Right lobe of liver (tissue), 6 donors: ENCODE measurements at regions not wholly inside any gene's neighbourhood (a gene's known extent, or its start where the extent isn't known, plus 50 kb on each side); places are given as distances from the start of the nearest gene placed in this dataset.

Source experiments
- ATAC-seq, 4 donors: fragments of 200-7000 bp; cut with Tn5 transposase; one replicate each; pipeline ENCODE4 v1.9.1; 2020; ENCODE audit warnings: mild to moderate bottlenecking in 4 of 4, moderate library complexity in 4 of 4
- DNase-seq, 3 donors: peaks; one replicate each; pipeline ENCODE4 v3.0.0-alpha.2; 2020
- H3K27ac ChIP-seq, 3 donors: fragments of 200-600 bp; one replicate each; pipeline ENCODE4 v1.8.0; 2022
- H3K27me3 ChIP-seq, 2 donors: fragments of 200-600 bp; one replicate each; pipeline ENCODE4 v1.8.0; 2022
- H3K36me3 ChIP-seq, 4 donors: fragments of 200-600 bp; sonication (generic) in 1 of 4; one replicate each; pipeline versions ENCODE4 v1.5.1 to v1.8.0; 2017 to 2022; ENCODE audit warnings: control low read depth in 1 of 4
- H3K4me1 ChIP-seq, 4 donors: fragments of 200-600 bp; sonication (generic) in 1 of 4; one replicate each; pipeline versions ENCODE4 v1.5.1 to v1.8.0; 2017 to 2022; ENCODE audit warnings: control low read depth in 1 of 4
- H3K4me3 ChIP-seq, 3 donors: fragments of 200-600 bp; one replicate each; pipeline ENCODE4 v1.8.0; 2022
- H3K9me3 ChIP-seq, 4 donors: fragments of 200-600 bp; sonication (generic) in 1 of 4; one replicate each; pipeline versions ENCODE4 v1.5.1 to v1.8.0; 2017 to 2022; ENCODE audit warnings: control low read depth in 1 of 4
- POLR2A ChIP-seq: fragments of 450-650 bp; IDR thresholded peaks from one replicate; pipeline ENCODE4 v1.6.1; 2017; ENCODE audit warnings: antibody characterized with exemption, mild to moderate bottlenecking
- WGBS: methylation state at CpG from one replicate; pipeline ENCODE4 v1.1.6; 2018; ENCODE audit warnings: low coverage, low lambda C conversion rate; ENCODE audit not compliant: insufficient coverage; ENCODE audit errors: missing lambda C conversion rate; 5-methylcytosine and 5-hydroxymethylcytosine counted together
- intact Hi-C, 2 donors: fragments of 100-400 bp; cut with DNase I; formaldehyde crosslinking; loops; one replicate each; pipeline versions ENCODE4 v1.11.2 to v1.14.1; 2022
- microRNA-seq, 2 donors: library from miRNA; unstranded; fragments of <30 nt; microRNA quantifications; one replicate each; pipeline ENCODE4, GENCODE V29; 2019 to 2020
- small RNA-seq, 2 experiments: library from RNA; depleted of rRNA; stranded (forward); fragments of <200 nt; gene quantifications; one replicate each; pipeline ENCODE3, GENCODE V24; 2016
- TF ChIP-seq, protein P1 (sequence below), 4 donors: fragments of 200-600 bp in 3 of 4; fragments of 450-650 bp in 1 of 4; IDR thresholded peaks; one replicate each; pipeline versions ENCODE4 v1.5.1 to v1.8.0; 2016 to 2022; ENCODE audit warnings: antibody characterized with exemption in 4 of 4, mild to moderate bottlenecking in 2 of 4
- donor health status: DM: no; HTN: yes; CAD: no.
- donor health status: DM: no; HTN: no; CAD: no.
- donor health status: DM: no; HTN: no; CAD: no.
- donor health status: DM: no; HTN: yes; CAD: no.
- donor health status: DM: no; HTN: yes; CAD: no.

- H3K36me3 ChIP-seq, result no peaks in the 10 kb centered on the region
- ATAC-seq (no peak), DNase-seq (no peak)
- H3K4me1 ChIP-seq, result peaks cover 0 to 13% (median 0%) of the 10 kb centered on the region in 4 donors
- intact Hi-C loops, result no loop called here
- no peaks in the 10 kb centered on the region for H3K9me3 ChIP-seq
- no peak overlapping the region for H3K4me3 ChIP-seq
- WGBS, result 72% methylated on average over 6 of the region's 9 CpGs
- H3K27me3 ChIP-seq, result no peaks in the 10 kb centered on the region
- TF ChIP-seq, protein P1, sequence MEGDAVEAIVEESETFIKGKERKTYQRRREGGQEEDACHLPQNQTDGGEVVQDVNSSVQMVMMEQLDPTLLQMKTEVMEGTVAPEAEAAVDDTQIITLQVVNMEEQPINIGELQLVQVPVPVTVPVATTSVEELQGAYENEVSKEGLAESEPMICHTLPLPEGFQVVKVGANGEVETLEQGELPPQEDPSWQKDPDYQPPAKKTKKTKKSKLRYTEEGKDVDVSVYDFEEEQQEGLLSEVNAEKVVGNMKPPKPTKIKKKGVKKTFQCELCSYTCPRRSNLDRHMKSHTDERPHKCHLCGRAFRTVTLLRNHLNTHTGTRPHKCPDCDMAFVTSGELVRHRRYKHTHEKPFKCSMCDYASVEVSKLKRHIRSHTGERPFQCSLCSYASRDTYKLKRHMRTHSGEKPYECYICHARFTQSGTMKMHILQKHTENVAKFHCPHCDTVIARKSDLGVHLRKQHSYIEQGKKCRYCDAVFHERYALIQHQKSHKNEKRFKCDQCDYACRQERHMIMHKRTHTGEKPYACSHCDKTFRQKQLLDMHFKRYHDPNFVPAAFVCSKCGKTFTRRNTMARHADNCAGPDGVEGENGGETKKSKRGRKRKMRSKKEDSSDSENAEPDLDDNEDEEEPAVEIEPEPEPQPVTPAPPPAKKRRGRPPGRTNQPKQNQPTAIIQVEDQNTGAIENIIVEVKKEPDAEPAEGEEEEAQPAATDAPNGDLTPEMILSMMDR (IDR thresholded peaks at IDR 0.05), result no peak
- no peak for TF ChIP-seq POLR2A
- H3K27ac ChIP-seq, result no peak overlapping the region
Measured at GRCh38 chr9:90559075-90560073, 83.2 kb downstream of the DIRAS2 start.

Small RNAs in the stretch of these regions (microRNA-seq; reads per million reads assigned to microRNA genes)
- gene MIR4290, result 0 reads per million in 2 donors

Small RNAs in the stretch of these regions (small RNA-seq; reads per million reads assigned to genes)
- gene AL161629.2, result 0 reads per million in 2 experiments
- gene MIR4290, result 0 reads per million in 2 experiments
